ENCODE measurements at regions not wholly inside any gene's neighbourhood (a gene's known extent, or its start where the extent isn't known, plus 50 kb on each side); places are given as distances from the start of the nearest gene placed in this dataset.

GRCh38 chr22:49157529-49158339 lies 669.9 kb downstream of the BRD1 start:
- no peak for DNase-seq

GRCh38 chr22:49156662-49157285 lies 670.9 kb downstream of the BRD1 start:
- DNase-seq, result no peak

- DNase-seq, result no peak
These were observed 671.7 kb downstream of the BRD1 start for GRCh38 chr22:49155770-49156580.

GRCh38 chr22:49155039-49155769 lies 672.5 kb downstream of the BRD1 start:
- DNase-seq, result no peak

GRCh38 chr22:49154433-49154832 lies 673.2 kb downstream of the BRD1 start:
- DNase-seq, result no peak

- no peak for DNase-seq
These were observed 673.8 kb downstream of the BRD1 start for GRCh38 chr22:49153921-49154320.

GRCh38 chr22:49152939-49153770 lies 674.5 kb downstream of the BRD1 start:
- DNase-seq, result no peak

GRCh38 chr22:49152127-49152938 lies 675.3 kb downstream of the BRD1 start:
- DNase-seq, result no peak

- DNase-seq, result no peak
These were observed 676.2 kb downstream of the BRD1 start for GRCh38 chr22:49151256-49152126.

- no peak for DNase-seq
These were observed 676.9 kb downstream of the BRD1 start for GRCh38 chr22:49150801-49151221.

- DNase-seq, result no peak
These were observed 677.7 kb downstream of the BRD1 start for GRCh38 chr22:49149721-49150608.

- no peak for DNase-seq
These were observed 678.7 kb downstream of the BRD1 start for GRCh38 chr22:49148895-49149418.

- no peak for DNase-seq
These were observed 680.0 kb downstream of the BRD1 start for GRCh38 chr22:49147617-49148175.

- DNase-seq, result no peak
These were observed 680.5 kb downstream of the BRD1 start for GRCh38 chr22:49147171-49147570.

GRCh38 chr22:49146511-49146910 lies 681.2 kb downstream of the BRD1 start:
- no peak for DNase-seq

- no peak for DNase-seq
These were observed 683.9 kb downstream of the BRD1 start for GRCh38 chr22:49143812-49144211.

GRCh38 chr22:49142891-49143290 lies 684.8 kb downstream of the BRD1 start:
- no peak for DNase-seq

GRCh38 chr22:49142296-49142695 lies 685.4 kb downstream of the BRD1 start:
- DNase-seq, result no peak
